ENCODE measurements at regions not wholly inside any gene's neighbourhood (a gene's known extent, or its start where the extent isn't known, plus 50 kb on each side); places are given as distances from the start of the nearest gene placed in this dataset.

DNA sequence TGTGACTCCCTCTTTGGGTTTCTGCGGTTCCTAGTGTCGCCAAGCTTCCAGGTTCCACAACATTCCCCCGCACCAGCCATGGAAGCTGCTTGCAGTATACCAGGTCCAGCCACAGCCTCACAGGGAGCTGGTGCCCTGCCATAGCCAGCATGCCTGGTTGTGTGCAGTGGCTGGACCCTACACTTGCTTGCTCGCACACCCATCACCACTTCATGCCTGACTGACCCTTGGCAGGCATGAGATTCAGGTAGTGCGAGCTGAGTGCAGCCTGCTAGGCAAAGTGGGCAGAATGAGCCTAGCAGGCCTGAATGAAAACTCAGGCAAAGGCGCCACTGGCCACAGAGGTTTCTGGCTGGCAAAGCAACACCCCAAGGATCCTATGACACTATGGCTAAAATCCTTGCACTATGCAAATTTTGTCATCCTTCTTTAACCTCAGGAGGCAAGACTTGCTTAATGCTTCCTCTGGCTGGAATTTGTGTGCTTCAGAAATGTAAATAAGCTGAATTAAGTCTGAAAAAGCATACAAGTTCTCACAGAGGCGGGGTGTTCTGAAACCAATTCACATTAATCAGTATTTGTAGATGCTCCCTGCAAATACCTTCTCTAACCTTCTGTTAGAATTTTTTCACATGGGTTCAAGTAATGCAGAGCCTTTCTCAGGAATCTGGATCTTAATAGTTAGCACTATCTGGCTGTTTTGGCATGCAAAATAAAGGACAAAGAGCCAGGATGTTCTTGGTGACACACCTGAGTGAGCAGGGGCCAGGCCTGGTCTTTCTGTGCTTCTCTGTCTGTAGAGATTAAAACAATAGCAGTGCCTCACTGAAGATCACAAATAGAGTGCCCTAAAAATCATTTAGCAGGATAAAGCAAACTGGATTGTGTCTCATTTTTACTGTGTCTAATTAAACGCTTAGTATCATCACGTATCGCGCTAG lies 256.9 kb downstream of the GPATCH2 start:
- no peak for ATAC-seq
- no TSS peak for BruUV-seq (replicated peaks)
- ChIA-PET SMC1A (ENCODE audit: uncharacterized antibody, unreplicated experiment) (interaction anchor here (0.6 kb wide), 1 partner anchor 801 kb away, joined by 3 read pairs; no protein-coding TSS in a partner anchor), RAD21 (ENCODE audit: unreplicated experiment) (no interaction called here), CTCF (no interaction called here), POLR2A (no interaction called here)
- Histone ChIP-seq H3K4me2 (ENCODE audit: control insufficient read depth, insufficient read depth) (no peak overlapping the region), H4K20me1 (ENCODE audit: control insufficient read depth, insufficient read depth) (no peaks in the 10 kb centered on the region), H3K79me2 (ENCODE audit: control insufficient read depth, insufficient read depth, low read length) (no peaks in the 10 kb centered on the region), H3K4me3 (no peak overlapping the region), H3K27ac (ENCODE audit: control insufficient read depth, insufficient read depth) (no peak overlapping the region), H3K9me3 (replicated peaks; ENCODE audit: control insufficient read depth, insufficient read depth, low read length) (peaks cover 7% of the 10 kb centered on the region; the same call in 2 of the 3 replicates), H3K36me3 (ENCODE audit: control insufficient read depth in 2 of 2, insufficient read depth in 2 of 2, low read length in 1 of 2) (no peaks in the 10 kb centered on the region), H3K27me3 (replicated peaks in 1 of 2; ENCODE audit: control insufficient read depth in 2 of 2, insufficient read depth in 2 of 2, low read length in 1 of 2) (no peaks in the 10 kb centered on the region), H3K9ac (ENCODE audit: control insufficient read depth, insufficient read depth, low read length) (no peak overlapping the region), H2AFZ (ENCODE audit: control insufficient read depth, low read depth, low read length) (no peak overlapping the region), H3K4me1 (ENCODE audit: control insufficient read depth, insufficient read depth, low read length) (peaks cover 7% of the 10 kb centered on the region)
- 67% methylated on average over 11 of the region's 11 CpGs for WGBS (ENCODE audit: insufficient coverage, insufficient replicate concordance, low lambda C conversion rate, missing lambda C conversion rate)
- in situ Hi-C loops (cut with MboI): no loop called here
- no peak for TF ChIP-seq FOXK2 (IDR thresholded peaks at IDR 0.05)
- TF ChIP-seq SMAD1 (IDR thresholded peaks at IDR 0.05; ENCODE audit: low read depth, partially characterized antibody): no peak
- intact Hi-C loops (cut with micrococcal nuclease; ENCODE audit: unreplicated experiment): no loop called here
- no peak for FAIRE-seq
- DNase-seq (ENCODE audit: low read depth, low spot score): no peak

DNA sequence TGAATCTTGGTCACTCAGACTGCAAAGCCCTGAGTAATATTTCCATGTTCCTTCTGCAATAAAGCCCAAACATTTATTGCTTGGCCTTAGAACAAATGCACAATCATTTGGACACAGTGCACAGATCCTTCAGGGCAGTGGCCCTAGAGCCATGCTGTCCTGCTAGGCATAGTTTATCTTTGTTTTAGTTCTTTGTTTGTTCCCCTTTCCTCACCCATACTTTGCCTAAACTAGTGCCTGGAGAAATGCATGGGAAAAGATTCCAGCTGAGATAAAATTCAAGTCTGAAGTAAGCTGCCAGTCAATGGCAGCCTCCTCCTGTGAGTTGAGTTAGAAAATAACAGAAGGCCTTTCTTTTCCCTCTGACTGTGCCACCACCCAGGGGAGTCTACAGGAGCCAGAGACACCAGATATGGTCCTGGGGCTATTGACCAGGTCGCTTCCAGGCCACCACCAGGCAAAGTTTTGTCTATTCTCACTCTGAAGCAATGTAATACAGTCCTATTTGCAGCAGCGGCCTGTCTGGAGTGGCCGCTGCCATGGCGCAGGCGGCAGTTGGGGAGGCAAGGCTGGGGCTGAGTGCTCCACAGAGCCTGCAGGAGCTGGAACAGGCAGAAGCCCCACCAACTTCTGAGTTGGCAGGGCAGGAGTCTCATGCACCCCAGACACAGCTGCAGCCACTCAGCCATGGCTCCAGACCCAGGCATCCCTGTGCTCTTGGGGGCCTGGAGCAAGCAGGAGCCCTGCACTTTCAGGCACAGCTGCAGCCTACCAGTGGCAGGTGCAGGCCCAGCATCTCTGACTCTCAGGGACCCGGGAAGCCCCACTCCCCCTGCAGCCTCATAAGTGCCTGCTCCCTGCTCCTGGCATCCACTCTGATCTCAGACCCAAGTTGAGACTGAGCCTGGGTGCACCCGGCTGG lies 258.6 kb downstream of the GPATCH2 start:
- no peak for DNase-seq (ENCODE audit: low read depth, low spot score)
- no peak overlapping the region for H3K9ac ChIP-seq (ENCODE audit: control insufficient read depth, insufficient read depth, low read length)
- WGBS (ENCODE audit: insufficient coverage, insufficient replicate concordance, low lambda C conversion rate, missing lambda C conversion rate): 64% methylated on average over 7 of the region's 7 CpGs
- no peaks in the 10 kb centered on the region for H3K36me3 ChIP-seq (ENCODE audit: control insufficient read depth in 2 of 2, insufficient read depth in 2 of 2, low read length in 1 of 2)
- no peaks in the 10 kb centered on the region for H3K79me2 ChIP-seq (ENCODE audit: control insufficient read depth, insufficient read depth, low read length)
- intact Hi-C loops (cut with micrococcal nuclease; ENCODE audit: unreplicated experiment): no loop called here
- H3K4me2 ChIP-seq (ENCODE audit: control insufficient read depth, insufficient read depth): no peak overlapping the region
- peaks cover 9% of the 10 kb centered on the region for H3K4me1 ChIP-seq (ENCODE audit: control insufficient read depth, insufficient read depth, low read length)
- no peak overlapping the region for H3K27ac ChIP-seq (ENCODE audit: control insufficient read depth, insufficient read depth)
- ChIA-PET POLR2A (no interaction called here), CTCF (interaction anchor here (0.8 kb wide), 1 partner anchor 38 kb away, joined by 3 read pairs; no protein-coding TSS in a partner anchor), RAD21 (ENCODE audit: unreplicated experiment) (no interaction called here), SMC1A (ENCODE audit: uncharacterized antibody, unreplicated experiment) (interaction anchor here (1.3 kb wide), 1 partner anchor 11 kb away, joined by 3 read pairs; no protein-coding TSS in a partner anchor)
- in situ Hi-C loops (cut with MboI): no loop called here
- no peak overlapping the region for H2AFZ ChIP-seq (ENCODE audit: control insufficient read depth, low read depth, low read length)
- BruUV-seq (replicated peaks): no TSS peak
- FAIRE-seq: no peak
- H3K9me3 ChIP-seq (replicated peaks; ENCODE audit: control insufficient read depth, insufficient read depth, low read length): peaks cover 7% of the 10 kb centered on the region; the same call in 2 of the 3 replicates
- H4K20me1 ChIP-seq (ENCODE audit: control insufficient read depth, insufficient read depth): no peaks in the 10 kb centered on the region
- no peak overlapping the region for H3K4me3 ChIP-seq
- ATAC-seq: no peak
- H3K27me3 ChIP-seq (replicated peaks in 1 of 2; ENCODE audit: control insufficient read depth in 2 of 2, insufficient read depth in 2 of 2, low read length in 1 of 2): no peaks in the 10 kb centered on the region
- TF ChIP-seq, protein P1, sequence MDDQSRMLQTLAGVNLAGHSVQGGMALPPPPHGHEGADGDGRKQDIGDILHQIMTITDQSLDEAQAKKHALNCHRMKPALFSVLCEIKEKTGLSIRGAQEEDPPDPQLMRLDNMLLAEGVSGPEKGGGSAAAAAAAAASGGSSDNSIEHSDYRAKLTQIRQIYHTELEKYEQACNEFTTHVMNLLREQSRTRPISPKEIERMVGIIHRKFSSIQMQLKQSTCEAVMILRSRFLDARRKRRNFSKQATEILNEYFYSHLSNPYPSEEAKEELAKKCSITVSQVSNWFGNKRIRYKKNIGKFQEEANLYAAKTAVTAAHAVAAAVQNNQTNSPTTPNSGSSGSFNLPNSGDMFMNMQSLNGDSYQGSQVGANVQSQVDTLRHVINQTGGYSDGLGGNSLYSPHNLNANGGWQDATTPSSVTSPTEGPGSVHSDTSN (IDR thresholded peaks at IDR 0.05; ENCODE audit: insufficient replicate concordance, low read depth, low read length): no peak
- TF ChIP-seq, protein P2, sequence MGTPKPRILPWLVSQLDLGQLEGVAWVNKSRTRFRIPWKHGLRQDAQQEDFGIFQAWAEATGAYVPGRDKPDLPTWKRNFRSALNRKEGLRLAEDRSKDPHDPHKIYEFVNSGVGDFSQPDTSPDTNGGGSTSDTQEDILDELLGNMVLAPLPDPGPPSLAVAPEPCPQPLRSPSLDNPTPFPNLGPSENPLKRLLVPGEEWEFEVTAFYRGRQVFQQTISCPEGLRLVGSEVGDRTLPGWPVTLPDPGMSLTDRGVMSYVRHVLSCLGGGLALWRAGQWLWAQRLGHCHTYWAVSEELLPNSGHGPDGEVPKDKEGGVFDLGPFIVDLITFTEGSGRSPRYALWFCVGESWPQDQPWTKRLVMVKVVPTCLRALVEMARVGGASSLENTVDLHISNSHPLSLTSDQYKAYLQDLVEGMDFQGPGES (IDR thresholded peaks at IDR 0.05): no peak
- TF ChIP-seq HCFC1 (IDR thresholded peaks at IDR 0.05; ENCODE audit: low read length) (no peak), ESRRA (IDR thresholded peaks at IDR 0.05; ENCODE audit: low read length) (no peak), ZNF24 (IDR thresholded peaks at IDR 0.05) (no peak), CBX3 (IDR thresholded peaks at IDR 0.05; ENCODE audit: borderline replicate concordance, low read depth) (no peak), RAD21 (IDR thresholded peaks at IDR 0.05; ENCODE audit: insufficient read depth, low read depth, low read length) (no peak), IRF4 (IDR thresholded peaks at IDR 0.05; ENCODE audit: low read depth, low read length) (no peak)
- TF ChIP-seq, protein P3, sequence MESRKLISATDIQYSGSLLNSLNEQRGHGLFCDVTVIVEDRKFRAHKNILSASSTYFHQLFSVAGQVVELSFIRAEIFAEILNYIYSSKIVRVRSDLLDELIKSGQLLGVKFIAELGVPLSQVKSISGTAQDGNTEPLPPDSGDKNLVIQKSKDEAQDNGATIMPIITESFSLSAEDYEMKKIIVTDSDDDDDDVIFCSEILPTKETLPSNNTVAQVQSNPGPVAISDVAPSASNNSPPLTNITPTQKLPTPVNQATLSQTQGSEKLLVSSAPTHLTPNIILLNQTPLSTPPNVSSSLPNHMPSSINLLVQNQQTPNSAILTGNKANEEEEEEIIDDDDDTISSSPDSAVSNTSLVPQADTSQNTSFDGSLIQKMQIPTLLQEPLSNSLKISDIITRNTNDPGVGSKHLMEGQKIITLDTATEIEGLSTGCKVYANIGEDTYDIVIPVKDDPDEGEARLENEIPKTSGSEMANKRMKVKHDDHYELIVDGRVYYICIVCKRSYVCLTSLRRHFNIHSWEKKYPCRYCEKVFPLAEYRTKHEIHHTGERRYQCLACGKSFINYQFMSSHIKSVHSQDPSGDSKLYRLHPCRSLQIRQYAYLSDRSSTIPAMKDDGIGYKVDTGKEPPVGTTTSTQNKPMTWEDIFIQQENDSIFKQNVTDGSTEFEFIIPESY (IDR thresholded peaks at IDR 0.05): no peak

Data from GM12878 (cell line).